ENCODE measurements at regions not wholly inside any gene's neighbourhood (a gene's known extent, or its start where the extent isn't known, plus 50 kb on each side); places are given as distances from the start of the nearest gene placed in this dataset.
"Not testable (repeated sequence)": the region's sequence is repeated elsewhere in the genome, so short reads cannot be mapped to it uniquely, and the experiment has no call there.

DNA sequence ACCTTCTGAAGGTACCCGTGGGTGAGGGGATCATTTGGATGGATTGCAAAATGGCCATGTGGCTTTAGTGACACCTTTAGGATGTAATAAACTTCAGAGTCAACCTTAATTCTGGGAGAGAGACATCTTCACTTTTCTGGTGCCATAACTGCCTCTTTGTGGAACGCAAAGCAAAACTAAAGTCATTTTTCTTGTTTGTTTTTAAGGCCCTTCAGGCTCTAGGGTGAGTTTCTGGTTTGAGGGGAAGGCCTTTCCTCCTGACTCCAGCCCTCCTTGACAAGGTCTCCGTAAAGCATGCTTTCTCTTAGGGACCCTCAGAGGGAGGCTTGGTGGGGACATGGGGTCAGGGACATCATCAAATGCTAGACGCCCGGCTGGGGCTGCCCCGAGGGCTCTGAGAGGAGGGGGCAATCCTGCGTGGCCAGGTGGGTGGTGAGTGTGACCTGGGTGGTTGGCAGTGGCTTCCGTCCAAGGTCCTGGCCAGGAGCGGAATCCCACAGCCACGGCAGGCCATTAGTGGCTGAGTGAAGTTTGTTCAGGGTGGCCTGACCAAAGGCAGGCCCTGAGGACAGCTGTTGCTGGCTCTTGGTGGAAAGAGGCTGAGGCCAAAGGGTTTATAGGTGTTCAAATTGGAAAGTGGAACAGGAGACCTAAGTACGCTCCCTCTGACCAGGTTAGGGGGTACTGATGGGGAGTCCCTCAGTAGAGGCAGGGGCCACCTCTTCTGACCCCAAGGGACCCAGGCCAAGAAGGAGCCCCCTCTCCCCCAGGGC lies 112.2 kb downstream of the METRNL start:
- peaks cover 4% of the 10 kb centered on the region for H3K9me3 ChIP-seq (ENCODE audit: control insufficient read depth, insufficient read depth, low read length)
- H3K4me1 ChIP-seq (ENCODE audit: control insufficient read depth, insufficient read depth, low read length), result no peaks in the 10 kb centered on the region
- no peak overlapping the region for H3K9ac ChIP-seq (ENCODE audit: low read depth, low read length)
- no peaks in the 10 kb centered on the region for H3K36me3 ChIP-seq (ENCODE audit: control insufficient read depth, insufficient read depth, low read length)
- H3K27me3 ChIP-seq (ENCODE audit: control insufficient read depth, insufficient read depth, low read length), result no peaks in the 10 kb centered on the region
- no peak overlapping the region for H3K4me3 ChIP-seq (ENCODE audit: low read depth, low read length)

DNA sequence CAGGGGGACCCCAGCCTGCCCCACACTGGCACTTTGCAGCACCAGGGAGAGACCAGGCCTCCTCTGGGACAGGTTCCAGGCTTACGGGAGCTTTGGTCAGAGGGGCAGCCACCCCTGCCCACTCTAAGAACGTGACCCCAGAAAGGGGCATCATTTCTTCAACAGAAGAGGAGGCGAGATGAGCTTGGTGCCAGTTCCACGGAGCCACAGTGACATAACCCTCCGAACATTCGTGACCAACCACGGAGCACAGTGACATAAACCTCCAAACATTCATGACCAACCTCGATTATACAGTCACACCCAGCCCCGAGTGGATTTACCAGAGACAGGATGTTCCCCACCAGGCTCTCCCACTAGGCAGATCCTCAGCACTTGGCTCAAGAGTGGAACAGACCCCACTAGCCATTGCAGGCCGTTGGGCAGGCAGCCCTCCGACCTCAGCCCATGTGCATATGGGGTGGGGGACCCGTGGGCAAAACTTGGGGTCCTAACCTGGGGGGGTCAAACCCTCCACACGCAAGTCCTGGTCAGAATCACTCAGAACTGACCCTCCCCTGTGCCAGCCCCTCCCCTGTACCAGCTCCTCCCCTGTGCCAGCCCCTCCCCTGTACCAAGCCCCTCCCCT lies 112.9 kb downstream of the METRNL start:
- H3K36me3 ChIP-seq (ENCODE audit: control insufficient read depth, insufficient read depth, low read length), result no peaks in the 10 kb centered on the region
- peaks cover 4% of the 10 kb centered on the region for H3K9me3 ChIP-seq (ENCODE audit: control insufficient read depth, insufficient read depth, low read length)
- H3K4me3 ChIP-seq (ENCODE audit: low read depth, low read length), result no peak overlapping the region
- no peaks in the 10 kb centered on the region for H3K27me3 ChIP-seq (ENCODE audit: control insufficient read depth, insufficient read depth, low read length)
- H3K4me1 ChIP-seq (ENCODE audit: control insufficient read depth, insufficient read depth, low read length), result no peaks in the 10 kb centered on the region
- no peak overlapping the region for H3K9ac ChIP-seq (ENCODE audit: low read depth, low read length)

DNA sequence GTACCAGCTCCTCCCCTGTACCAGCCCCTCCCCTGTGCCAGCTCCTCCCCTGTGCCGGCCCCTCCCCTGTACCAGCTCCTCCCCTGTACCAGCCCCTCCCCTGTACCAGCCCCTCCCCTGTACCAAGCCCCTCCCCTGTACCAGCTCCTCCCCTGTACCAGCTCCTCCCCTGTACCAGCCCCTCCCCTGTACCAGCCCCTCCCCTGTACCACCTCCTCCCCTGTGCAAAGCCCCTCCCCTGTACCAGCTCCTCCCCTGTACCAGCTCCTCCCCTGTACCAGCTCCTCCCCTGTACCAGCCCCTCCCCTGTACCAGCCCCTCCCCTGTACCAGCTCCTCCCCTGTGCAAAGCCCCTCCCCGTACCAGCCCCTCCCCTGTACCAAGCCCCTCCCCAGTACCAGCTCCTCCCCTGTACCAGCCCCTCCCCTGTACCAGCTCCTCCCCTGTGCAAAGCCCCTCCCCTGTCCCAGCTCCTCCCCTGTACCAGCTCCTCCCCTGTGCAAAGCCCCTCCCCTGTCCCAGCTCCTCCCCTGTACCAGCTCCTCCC lies 113.5 kb downstream of the METRNL start:
- H3K9me3 ChIP-seq (ENCODE audit: control insufficient read depth, insufficient read depth, low read length); H3K4me1 ChIP-seq (ENCODE audit: control insufficient read depth, insufficient read depth, low read length); H3K36me3 ChIP-seq (ENCODE audit: control insufficient read depth, insufficient read depth, low read length); H3K4me3 ChIP-seq (ENCODE audit: low read depth, low read length); H3K27me3 ChIP-seq (ENCODE audit: control insufficient read depth, insufficient read depth, low read length); H3K9ac ChIP-seq (ENCODE audit: low read depth, low read length): not testable (repeated sequence)

DNA sequence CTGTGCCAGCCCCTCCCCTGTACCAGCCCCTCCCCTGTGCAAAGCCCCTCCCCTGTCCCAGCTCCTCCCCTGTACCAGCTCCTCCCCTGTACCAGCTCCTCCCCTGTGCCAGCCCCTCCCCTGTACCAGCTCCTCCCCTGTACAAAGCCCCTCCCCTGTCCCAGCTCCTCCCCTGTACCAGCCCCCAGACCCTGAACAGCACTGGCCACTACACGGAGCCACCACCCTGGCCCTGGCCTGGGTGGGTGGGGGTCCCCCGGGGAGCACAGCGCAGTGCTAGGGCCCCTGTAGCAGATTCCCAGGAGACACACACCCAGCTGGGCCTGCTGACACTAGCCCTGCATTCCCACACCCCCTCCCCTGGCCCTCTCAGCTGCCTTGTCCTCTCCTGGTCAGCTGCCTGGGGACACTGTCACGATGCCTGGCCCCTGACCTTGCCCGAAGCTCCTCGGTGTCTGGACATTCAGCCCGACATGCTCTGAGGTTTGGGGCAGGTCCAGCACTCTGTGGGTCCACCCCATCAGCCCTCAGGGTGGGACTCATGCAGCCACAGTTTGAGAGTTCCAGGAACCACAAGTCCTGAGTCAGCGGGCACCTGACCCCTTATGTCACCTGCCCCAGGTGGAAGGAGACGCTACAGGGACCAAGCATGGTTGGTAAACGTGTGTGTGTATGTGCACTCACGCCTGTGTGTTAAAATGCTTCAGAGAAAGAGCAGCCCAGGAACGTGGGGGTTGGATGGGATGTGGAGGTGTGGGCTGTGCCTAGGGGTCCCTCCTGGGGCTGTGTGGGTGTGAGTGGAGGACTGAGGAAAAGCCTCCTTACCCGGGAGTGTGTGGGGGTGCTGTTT lies 114.2 kb downstream of the METRNL start:
- Histone ChIP-seq H3K36me3 (ENCODE audit: control insufficient read depth, insufficient read depth, low read length) (no peaks in the 10 kb centered on the region), H3K27me3 (ENCODE audit: control insufficient read depth, insufficient read depth, low read length) (no peaks in the 10 kb centered on the region), H3K9me3 (ENCODE audit: control insufficient read depth, insufficient read depth, low read length) (peaks cover 4% of the 10 kb centered on the region), H3K4me3 (ENCODE audit: low read depth, low read length) (no peak overlapping the region), H3K9ac (ENCODE audit: low read depth, low read length) (no peak overlapping the region), H3K4me1 (ENCODE audit: control insufficient read depth, insufficient read depth, low read length) (no peaks in the 10 kb centered on the region)

DNA sequence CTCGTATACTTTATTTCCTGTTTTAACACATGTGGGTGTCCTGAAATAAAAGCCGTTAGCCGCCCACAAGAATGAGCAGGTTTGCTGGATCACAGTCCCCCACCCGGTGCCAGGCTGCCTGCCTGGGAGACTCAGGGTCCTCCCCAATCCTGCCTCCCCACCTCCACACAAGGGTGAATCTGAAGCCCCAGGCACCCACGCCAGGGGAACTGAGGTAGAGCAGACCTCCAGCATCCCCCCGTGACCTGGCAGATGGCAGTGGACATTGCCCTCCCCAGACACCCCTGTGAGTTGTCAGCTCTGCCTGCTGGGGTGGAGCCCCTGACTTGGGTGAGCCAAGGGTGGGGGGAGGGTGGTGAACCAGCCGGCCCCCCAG lies 114.8 kb downstream of the METRNL start:
- H3K9ac ChIP-seq (ENCODE audit: low read depth, low read length), result no peak overlapping the region
- no peaks in the 10 kb centered on the region for H3K36me3 ChIP-seq (ENCODE audit: control insufficient read depth, insufficient read depth, low read length)
- peaks cover 4% of the 10 kb centered on the region for H3K9me3 ChIP-seq (ENCODE audit: control insufficient read depth, insufficient read depth, low read length)
- H3K4me1 ChIP-seq (ENCODE audit: control insufficient read depth, insufficient read depth, low read length), result no peaks in the 10 kb centered on the region
- no peak overlapping the region for H3K4me3 ChIP-seq (ENCODE audit: low read depth, low read length)
- H3K27me3 ChIP-seq (ENCODE audit: control insufficient read depth, insufficient read depth, low read length), result no peaks in the 10 kb centered on the region

DNA sequence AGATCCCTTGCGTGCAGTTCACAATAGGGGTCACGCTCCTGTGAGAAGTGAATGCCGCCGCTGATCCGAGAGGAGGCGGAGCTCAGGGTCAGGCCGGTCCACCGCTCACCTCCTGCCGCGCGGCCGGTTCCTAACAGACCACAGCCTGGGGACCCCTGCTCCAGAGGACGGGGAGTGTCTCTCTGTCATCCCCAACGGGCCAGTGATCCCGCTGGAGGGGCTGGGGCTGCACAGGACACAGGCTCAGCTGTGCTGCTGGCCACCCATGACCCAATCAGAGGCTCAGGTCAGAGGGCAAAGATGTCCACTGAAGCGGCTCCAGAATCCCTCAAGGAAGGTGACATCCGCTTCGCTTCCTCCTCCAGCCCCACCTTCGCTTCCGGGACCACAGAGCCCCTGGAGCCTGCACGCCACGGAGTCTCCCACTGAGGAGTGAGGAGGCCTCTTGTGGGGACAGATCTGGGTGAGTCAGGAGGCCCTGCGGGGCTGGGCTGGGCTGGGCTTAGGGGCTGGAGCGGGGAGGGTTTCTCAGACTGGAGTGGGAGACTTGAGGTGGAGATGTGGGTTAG lies 115.4 kb downstream of the METRNL start:
- Histone ChIP-seq H3K9me3 (ENCODE audit: control insufficient read depth, insufficient read depth, low read length) (peaks cover 4% of the 10 kb centered on the region), H3K4me1 (ENCODE audit: control insufficient read depth, insufficient read depth, low read length) (no peaks in the 10 kb centered on the region), H3K27me3 (ENCODE audit: control insufficient read depth, insufficient read depth, low read length) (no peaks in the 10 kb centered on the region), H3K36me3 (ENCODE audit: control insufficient read depth, insufficient read depth, low read length) (no peaks in the 10 kb centered on the region), H3K9ac (ENCODE audit: low read depth, low read length) (no peak overlapping the region), H3K4me3 (ENCODE audit: low read depth, low read length) (no peak overlapping the region)

DNA sequence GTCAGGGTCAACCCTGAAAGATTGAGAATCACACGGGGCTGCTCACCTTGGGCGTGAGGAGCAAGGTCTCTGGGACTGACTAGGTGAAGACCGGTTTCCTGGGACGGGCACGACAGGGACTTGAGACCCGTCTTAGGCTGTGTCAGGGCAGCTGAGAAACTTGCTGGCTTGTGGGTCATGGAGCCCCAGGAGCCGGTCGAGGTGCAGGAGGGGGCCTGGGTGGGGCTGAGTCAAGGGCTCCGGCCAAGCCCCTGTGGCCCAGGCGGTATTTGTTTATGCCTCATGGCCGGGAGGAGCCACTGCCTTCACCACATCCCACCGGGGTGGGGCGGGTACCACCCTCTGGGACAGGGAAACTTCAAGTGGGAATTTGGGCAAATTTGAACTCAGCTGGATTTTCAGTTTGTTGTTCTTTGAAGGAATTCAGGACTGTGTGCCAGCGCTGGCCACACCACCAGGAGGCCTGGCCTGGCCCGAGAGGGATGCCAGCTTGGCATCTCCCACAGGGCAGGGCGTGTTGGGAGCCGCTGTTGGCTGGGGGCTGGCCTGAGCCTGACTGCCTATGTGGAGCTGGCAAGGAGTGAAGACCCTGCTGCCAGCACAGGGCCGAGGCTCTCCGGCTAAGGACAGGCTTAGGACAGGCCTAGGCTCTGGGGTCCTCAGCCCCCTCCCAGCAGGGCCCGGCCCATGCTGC lies 116.1 kb downstream of the METRNL start:
- Histone ChIP-seq H3K4me3 (ENCODE audit: low read depth, low read length) (no peak overlapping the region), H3K9ac (ENCODE audit: low read depth, low read length) (no peak overlapping the region), H3K4me1 (ENCODE audit: control insufficient read depth, insufficient read depth, low read length) (no peaks in the 10 kb centered on the region), H3K36me3 (ENCODE audit: control insufficient read depth, insufficient read depth, low read length) (no peaks in the 10 kb centered on the region), H3K27me3 (ENCODE audit: control insufficient read depth, insufficient read depth, low read length) (no peaks in the 10 kb centered on the region), H3K9me3 (ENCODE audit: control insufficient read depth, insufficient read depth, low read length) (peaks cover 5% of the 10 kb centered on the region)

DNA sequence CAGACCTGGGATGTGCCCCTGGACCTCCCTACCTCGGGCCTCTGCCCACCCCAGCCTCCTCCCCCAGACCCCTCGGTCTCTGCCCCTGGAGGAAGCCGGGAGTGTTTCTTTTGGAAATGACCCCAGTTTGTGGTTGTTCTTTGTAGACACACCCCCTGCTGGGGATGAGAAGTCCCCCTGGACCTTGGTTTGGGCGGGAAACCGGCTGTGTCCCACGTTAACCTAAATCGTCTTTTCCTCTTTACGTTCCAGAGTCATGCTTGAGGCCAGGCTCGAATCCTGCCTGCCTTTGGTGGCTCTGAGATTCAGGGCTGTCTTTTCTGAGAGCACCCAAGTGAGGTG lies 116.6 kb downstream of the METRNL start:
- no peak overlapping the region for H3K9ac ChIP-seq (ENCODE audit: low read depth, low read length)
- peaks cover 7% of the 10 kb centered on the region for H3K9me3 ChIP-seq (ENCODE audit: control insufficient read depth, insufficient read depth, low read length)

DNA sequence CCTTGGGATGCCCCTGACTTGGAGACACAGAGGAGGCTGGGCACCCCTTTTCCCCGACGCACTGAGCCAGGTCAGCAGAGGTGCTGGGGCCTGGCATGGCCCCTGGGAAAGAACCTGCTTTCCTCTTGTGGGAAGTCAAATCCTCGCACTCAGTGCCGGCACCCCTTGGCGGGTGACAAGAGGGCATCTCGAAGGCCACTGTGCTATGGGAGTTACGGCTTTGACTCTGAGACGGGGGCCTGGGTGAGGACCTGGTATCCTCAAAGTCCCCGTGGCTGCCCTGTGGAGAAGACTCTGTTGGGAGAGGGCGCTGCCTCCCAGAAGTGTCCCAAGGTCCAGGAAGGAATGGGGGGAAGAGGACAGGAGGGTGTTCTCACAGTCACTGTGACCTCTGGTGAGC lies 117.0 kb downstream of the METRNL start:
- H3K9ac ChIP-seq (ENCODE audit: low read depth, low read length), result no peak overlapping the region
- H3K36me3 ChIP-seq (ENCODE audit: control insufficient read depth, insufficient read depth, low read length), result no peaks in the 10 kb centered on the region
- no peak overlapping the region for H3K4me3 ChIP-seq (ENCODE audit: low read depth, low read length)
- H3K4me1 ChIP-seq (ENCODE audit: control insufficient read depth, insufficient read depth, low read length), result no peaks in the 10 kb centered on the region
- H3K27me3 ChIP-seq (ENCODE audit: control insufficient read depth, insufficient read depth, low read length), result no peaks in the 10 kb centered on the region
- H3K9me3 ChIP-seq (ENCODE audit: control insufficient read depth, insufficient read depth, low read length), result peaks cover 11% of the 10 kb centered on the region

More for the DNA sequence above, 116.6 kb downstream of the METRNL start:
- Histone ChIP-seq H3K4me3 (ENCODE audit: low read depth, low read length) (no peak overlapping the region), H3K27me3 (ENCODE audit: control insufficient read depth, insufficient read depth, low read length) (no peaks in the 10 kb centered on the region), H3K4me1 (ENCODE audit: control insufficient read depth, insufficient read depth, low read length) (no peaks in the 10 kb centered on the region), H3K36me3 (ENCODE audit: control insufficient read depth, insufficient read depth, low read length) (no peaks in the 10 kb centered on the region)

DNA sequence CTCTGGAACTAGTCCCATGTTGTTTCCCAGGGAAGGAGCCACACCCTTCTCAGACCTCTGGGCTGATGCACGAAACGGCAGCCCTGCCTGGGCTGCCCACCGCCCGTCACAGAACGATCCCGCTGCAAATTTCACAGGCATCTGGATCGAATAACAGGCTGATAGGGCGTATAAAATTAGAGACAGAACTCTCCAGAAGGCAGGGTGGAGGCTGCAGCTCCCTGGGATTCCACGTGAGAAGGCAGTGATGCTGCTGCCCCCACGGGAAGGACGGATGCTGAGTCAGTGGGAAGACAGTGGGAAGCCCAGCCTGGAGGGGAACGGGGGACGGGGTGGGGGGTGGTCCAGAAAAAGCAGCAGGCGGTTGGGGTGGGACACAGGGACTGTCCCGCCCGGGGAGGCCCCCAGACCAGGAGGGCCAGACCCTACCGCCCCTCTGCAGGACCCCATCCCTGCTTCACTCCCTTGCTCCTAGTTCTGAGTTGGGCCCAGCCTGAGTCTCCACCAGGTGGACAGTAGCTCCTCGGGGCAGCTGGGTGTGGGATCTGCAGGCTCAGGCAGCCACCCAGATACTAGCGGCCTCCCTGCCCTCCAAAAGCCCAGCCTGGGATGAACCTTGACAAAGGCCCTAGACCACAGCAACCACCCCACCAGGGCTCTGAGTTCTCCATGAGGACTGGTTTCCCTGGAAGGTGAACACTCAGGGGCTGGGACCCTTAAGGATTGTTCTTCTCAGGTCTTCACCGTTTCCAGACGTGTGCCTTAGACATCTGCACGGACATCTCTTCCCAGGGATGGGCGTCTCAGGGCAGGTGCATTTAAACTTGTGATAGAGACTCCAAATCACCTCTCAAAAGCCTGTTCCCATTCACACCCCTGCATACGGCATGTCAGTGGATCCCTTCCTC lies 117.8 kb downstream of the METRNL start:
- H3K27me3 ChIP-seq (ENCODE audit: control insufficient read depth, insufficient read depth, low read length), result no peaks in the 10 kb centered on the region
- H3K4me3 ChIP-seq (ENCODE audit: low read depth, low read length), result no peak overlapping the region
- no peaks in the 10 kb centered on the region for H3K4me1 ChIP-seq (ENCODE audit: control insufficient read depth, insufficient read depth, low read length)
- H3K9ac ChIP-seq (ENCODE audit: low read depth, low read length), result no peak overlapping the region
- peaks cover 14% of the 10 kb centered on the region for H3K9me3 ChIP-seq (ENCODE audit: control insufficient read depth, insufficient read depth, low read length)
- H3K36me3 ChIP-seq (ENCODE audit: control insufficient read depth, insufficient read depth, low read length), result no peaks in the 10 kb centered on the region
